GM13976 (cell line): ENCODE measurements at regions not wholly inside any gene's neighbourhood (a gene's known extent, or its start where the extent isn't known, plus 50 kb on each side); places are given as distances from the start of the nearest gene placed in this dataset.

Experiments
- DNase-seq: peaks from one replicate; pipeline ENCODE4 v3.0.0; 2012; ENCODE audit warnings: low spot score
- in situ Hi-C: fragments of 300-500 bp; cut with MboI; formaldehyde crosslinking; loops from one replicate; pipeline ENCODE4 v1.12.0; 2022; ENCODE audit warnings: low sequenced_read_pairs, mixed read lengths, inconsistent platforms; ENCODE audit not compliant: unreplicated experiment
- TF ChIP-seq, protein P1 (sequence below): IDR thresholded peaks from 2 replicates; pipeline ENCODE4 v1.5.1; 2012; ENCODE audit warnings: borderline replicate concordance, mild to moderate bottlenecking; ENCODE audit not compliant: insufficient read depth; ENCODE audit errors: extremely low read depth, missing control alignments, control extremely low read depth

DNA sequence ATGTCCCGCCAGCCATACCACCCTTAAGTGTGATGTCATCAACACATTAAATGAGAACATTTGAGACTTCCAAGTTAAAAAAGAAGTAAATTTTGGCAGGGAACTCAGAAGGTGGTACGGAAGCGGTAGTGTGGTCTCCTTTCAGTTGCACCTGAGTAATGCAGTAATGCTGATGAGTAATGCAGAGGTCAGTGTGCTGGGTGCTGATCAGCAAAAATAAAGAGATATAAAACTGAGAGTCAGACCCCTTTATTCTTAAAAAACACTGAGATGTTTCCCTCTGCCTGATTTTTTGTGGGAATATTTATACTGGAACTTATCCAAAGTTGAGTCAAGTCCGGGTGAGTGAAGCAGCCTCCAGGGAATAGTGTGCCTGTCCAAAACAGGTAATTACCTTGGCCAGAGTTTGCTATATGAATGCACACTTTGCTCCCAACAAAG is 370.6 kb upstream of the PRICKLE1 start:
- TF ChIP-seq, protein P1, sequence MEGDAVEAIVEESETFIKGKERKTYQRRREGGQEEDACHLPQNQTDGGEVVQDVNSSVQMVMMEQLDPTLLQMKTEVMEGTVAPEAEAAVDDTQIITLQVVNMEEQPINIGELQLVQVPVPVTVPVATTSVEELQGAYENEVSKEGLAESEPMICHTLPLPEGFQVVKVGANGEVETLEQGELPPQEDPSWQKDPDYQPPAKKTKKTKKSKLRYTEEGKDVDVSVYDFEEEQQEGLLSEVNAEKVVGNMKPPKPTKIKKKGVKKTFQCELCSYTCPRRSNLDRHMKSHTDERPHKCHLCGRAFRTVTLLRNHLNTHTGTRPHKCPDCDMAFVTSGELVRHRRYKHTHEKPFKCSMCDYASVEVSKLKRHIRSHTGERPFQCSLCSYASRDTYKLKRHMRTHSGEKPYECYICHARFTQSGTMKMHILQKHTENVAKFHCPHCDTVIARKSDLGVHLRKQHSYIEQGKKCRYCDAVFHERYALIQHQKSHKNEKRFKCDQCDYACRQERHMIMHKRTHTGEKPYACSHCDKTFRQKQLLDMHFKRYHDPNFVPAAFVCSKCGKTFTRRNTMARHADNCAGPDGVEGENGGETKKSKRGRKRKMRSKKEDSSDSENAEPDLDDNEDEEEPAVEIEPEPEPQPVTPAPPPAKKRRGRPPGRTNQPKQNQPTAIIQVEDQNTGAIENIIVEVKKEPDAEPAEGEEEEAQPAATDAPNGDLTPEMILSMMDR, result no peak
- no peak for DNase-seq
- in situ Hi-C loops, result no loop called here

DNA sequence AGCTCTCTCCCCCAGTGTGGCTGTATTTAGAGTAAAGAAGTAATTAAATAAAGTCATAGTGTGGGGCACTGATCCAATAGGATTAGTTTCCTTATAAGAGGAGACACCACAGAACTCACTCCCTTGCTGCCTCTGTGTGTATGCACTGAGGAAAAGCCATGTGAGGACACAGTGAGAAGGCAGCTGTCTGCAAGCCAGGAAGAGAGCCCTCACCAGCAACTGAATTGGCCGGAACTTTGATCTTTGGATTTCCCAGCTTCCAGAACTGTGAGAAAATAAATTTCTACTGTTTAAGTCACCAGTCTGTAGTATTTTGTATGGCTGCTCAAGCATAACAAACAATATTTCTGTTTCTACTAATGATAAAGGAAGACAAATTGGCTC is 368.7 kb upstream of the PRICKLE1 start:
- TF ChIP-seq, protein P1, result no peak
- DNase-seq, result no peak
- in situ Hi-C loops, result no loop called here

DNA sequence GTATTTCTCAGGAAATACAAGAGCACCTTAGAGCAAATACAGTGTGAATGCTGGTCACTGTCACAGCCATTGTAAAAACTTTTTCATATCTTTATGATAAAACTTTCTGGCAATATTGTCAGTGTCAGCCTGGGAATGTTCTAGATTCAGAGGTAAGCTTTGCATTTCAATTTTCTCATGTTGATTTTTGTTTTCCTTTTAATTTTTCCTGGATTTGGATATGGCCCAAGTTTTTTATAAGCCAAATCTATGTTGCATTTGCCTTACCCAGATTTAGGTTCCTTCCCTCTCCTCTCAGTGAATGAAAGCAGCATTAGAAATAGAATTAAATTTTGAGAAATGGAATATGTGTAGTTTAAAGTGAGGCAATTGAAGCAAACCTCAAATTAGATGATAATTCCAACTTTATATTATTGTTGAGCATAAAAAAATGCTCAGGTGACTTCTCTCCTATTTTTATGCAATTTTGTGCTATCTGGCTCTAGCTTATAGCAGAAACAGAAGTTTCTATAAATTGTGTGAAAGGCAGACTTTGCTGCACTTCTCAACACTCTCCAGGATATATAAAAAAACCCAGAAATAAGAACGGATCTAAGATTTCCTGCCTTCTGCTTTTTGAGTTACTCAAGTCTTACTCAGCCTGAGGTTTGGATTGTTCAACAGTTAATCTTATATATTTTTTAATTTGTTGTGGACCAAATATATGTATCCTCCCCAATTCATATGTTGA is 368.2 kb upstream of the PRICKLE1 start:
- in situ Hi-C loops, result no loop called here
- TF ChIP-seq, protein P1, result no peak
- no peak for DNase-seq

GRCh38 chr12:42957136-42957535 is 367.6 kb upstream of the PRICKLE1 start:
- in situ Hi-C loops, result no loop called here
- DNase-seq, result no peak
- TF ChIP-seq, protein P1, result no peak

- in situ Hi-C loops, result no loop called here
- TF ChIP-seq, protein P1, result no peak
Observed at GRCh38 chr12:42953021-42953420, 363.5 kb upstream of the PRICKLE1 start.

GRCh38 chr12:42946871-42947381 is 357.4 kb upstream of the PRICKLE1 start:
- TF ChIP-seq, protein P1, result no peak
- DNase-seq, result no peak

More at GRCh38 chr12:42953021-42953420, 363.5 kb upstream of the PRICKLE1 start:
- no peak for DNase-seq

More at GRCh38 chr12:42946871-42947381, 357.4 kb upstream of the PRICKLE1 start:
- in situ Hi-C loops, result no loop called here
